Neuronal stem cell (in vitro differentiated cells): ENCODE measurements at regions not wholly inside any gene's neighbourhood (a gene's known extent, or its start where the extent isn't known, plus 50 kb on each side); places are given as distances from the start of the nearest gene placed in this dataset.
A peak's percentile ranks its signal among the peaks of the same experiment; 100 is the strongest.

Experiments
- DNase-seq: peaks from one replicate; pipeline ENCODE4 v3.0.0-alpha.2; 2013; ENCODE audit warnings: low spot score
- H2AFZ ChIP-seq: one replicate; pipeline ENCODE4 v1.6.1; 2013; ENCODE audit warnings: mild to moderate bottlenecking, low read length, inconsistent platforms
- H2AK5ac ChIP-seq: 2 replicates; pipeline ENCODE4 v1.6.1; 2013; ENCODE audit warnings: low read depth, mild to moderate bottlenecking, inconsistent platforms, low read length, moderate library complexity, mixed read lengths
- H2BK120ac ChIP-seq: 2 replicates; pipeline ENCODE4 v1.6.1; 2013; ENCODE audit warnings: low read depth, mild to moderate bottlenecking, inconsistent platforms, low read length, moderate library complexity, mixed read lengths
- H2BK12ac ChIP-seq: one replicate; pipeline ENCODE4 v1.6.1; 2013; ENCODE audit warnings: low read length, inconsistent platforms
- H2BK15ac ChIP-seq: 2 replicates; pipeline ENCODE4 v1.6.1; 2013; ENCODE audit warnings: mild to moderate bottlenecking, low read length, inconsistent platforms, mixed read lengths
- H2BK5ac ChIP-seq: one replicate; pipeline ENCODE4 v1.6.1; 2013; ENCODE audit warnings: inconsistent platforms, mild to moderate bottlenecking, low read length, moderate library complexity
- H3K14ac ChIP-seq: one replicate; pipeline ENCODE4 v1.6.1; 2013; ENCODE audit warnings: low read length, inconsistent platforms
- H3K18ac ChIP-seq: 2 replicates; pipeline ENCODE4 v1.6.1; 2013; ENCODE audit warnings: low read length, inconsistent platforms
- H3K23ac ChIP-seq: 2 replicates; pipeline ENCODE4 v1.6.1; 2013; ENCODE audit warnings: low read depth, mild to moderate bottlenecking, mixed read lengths, low read length, inconsistent platforms; ENCODE audit not compliant: poor library complexity
- H3K27ac ChIP-seq: replicated peaks from 3 replicates; pipeline ENCODE4 v1.5.1; 2013; ENCODE audit warnings: low read length, inconsistent platforms
- H3K27me3 ChIP-seq, 3 experiments: 2 replicates each; pipeline ENCODE4 v1.6.1; 2013; ENCODE audit warnings: low read length in 3 of 3, mild to moderate bottlenecking in 2 of 3, inconsistent platforms in 1 of 3, low read depth in 1 of 3, mixed read lengths in 1 of 3, moderate library complexity in 1 of 3; ENCODE audit not compliant: control insufficient read depth in 3 of 3, insufficient read depth in 3 of 3
- H3K36me3 ChIP-seq, 2 donors: replicated peaks in 1 of 2; 2 replicates each; pipeline ENCODE4 v1.6.1; 2013; ENCODE audit warnings: low read length in 2 of 2; ENCODE audit not compliant: control insufficient read depth in 2 of 2, insufficient read depth in 2 of 2
- H3K4ac ChIP-seq: 2 replicates; pipeline ENCODE4 v1.6.1; 2013; ENCODE audit warnings: inconsistent platforms, mild to moderate bottlenecking, low read length, moderate library complexity
- H3K4me1 ChIP-seq, 2 donors: 1 replicate in 1 of 2; 2 replicates in 1 of 2; pipeline ENCODE4 v1.6.1; 2013; ENCODE audit warnings: low read length in 2 of 2, low read depth in 1 of 2; ENCODE audit not compliant: control insufficient read depth in 2 of 2, insufficient read depth in 1 of 2
- H3K4me2 ChIP-seq: one replicate; pipeline ENCODE4 v1.6.1; 2013; ENCODE audit warnings: mild to moderate bottlenecking, low read length, inconsistent platforms; ENCODE audit not compliant: insufficient read depth, poor library complexity, severe bottlenecking
- H3K4me3 ChIP-seq, 2 donors: 2 replicates each; pipeline ENCODE4 v1.5.1; 2013; ENCODE audit warnings: low read length in 2 of 2, mild to moderate bottlenecking in 2 of 2, inconsistent platforms in 1 of 2, moderate library complexity in 1 of 2
- H3K79me1 ChIP-seq: one replicate; pipeline ENCODE4 v1.6.1; 2013; ENCODE audit warnings: low read depth, mild to moderate bottlenecking, inconsistent platforms, low read length, moderate library complexity
- H3K9ac ChIP-seq: one replicate; pipeline ENCODE4 v1.6.1; 2013; ENCODE audit warnings: mild to moderate bottlenecking, low read depth, low read length, inconsistent platforms; ENCODE audit not compliant: poor library complexity
- H3K9me3 ChIP-seq, 2 donors: replicated peaks in 1 of 2; 2 replicates each; pipeline versions ENCODE3 to v1.6.1; 2013; ENCODE audit warnings: low read length in 2 of 2, mild to moderate bottlenecking in 2 of 2, inconsistent platforms in 1 of 2, low read depth in 1 of 2, mixed read lengths in 1 of 2, moderate library complexity in 1 of 2; ENCODE audit not compliant: control insufficient read depth in 2 of 2, insufficient read depth in 1 of 2
- H4K8ac ChIP-seq: one replicate; pipeline ENCODE4 v1.6.1; 2013; ENCODE audit warnings: low read depth, mild to moderate bottlenecking, inconsistent platforms, low read length, moderate library complexity
- H4K91ac ChIP-seq: one replicate; pipeline ENCODE4 v1.6.1; 2013; ENCODE audit warnings: low read length, low read depth, mild to moderate bottlenecking, inconsistent platforms; ENCODE audit not compliant: poor library complexity
- WGBS, 2 donors: extraction: QIAGEN DNeasy Blood & Tissue Kit; methylation state at CpG; one replicate each; pipeline ENCODE4 v1.1.7; 2013; ENCODE audit warnings: missing lambda C conversion rate in 2 of 2, mixed read lengths in 1 of 2; ENCODE audit not compliant: insufficient read length in 2 of 2, insufficient replicate concordance in 1 of 2; ENCODE audit errors: extremely low coverage in 2 of 2; 5-methylcytosine and 5-hydroxymethylcytosine counted together

DNA sequence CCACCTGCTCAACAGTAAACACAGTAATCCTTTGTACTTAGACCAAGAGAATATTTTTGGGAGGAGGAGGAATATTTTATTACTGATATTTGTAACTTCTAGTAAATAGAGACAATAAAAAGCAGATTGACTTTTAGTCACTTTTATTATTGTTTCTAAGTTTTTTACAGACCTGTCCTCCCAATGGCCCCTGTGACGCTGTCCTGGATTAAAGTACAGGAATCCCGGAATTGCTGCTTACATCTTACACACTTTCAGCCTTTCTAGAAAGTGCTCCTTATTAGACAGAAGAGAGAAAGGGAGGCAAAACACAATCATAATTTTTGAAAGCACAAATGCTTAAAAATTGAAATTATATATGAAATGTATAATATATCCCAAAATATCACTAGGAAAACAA lies 86.4 kb upstream of the PRKG1 start:
- H2AK5ac ChIP-seq: no peak overlapping the region
- H3K23ac ChIP-seq: no peak overlapping the region
- no peaks in the 10 kb centered on the region for H3K79me1 ChIP-seq
- H3K4me1 ChIP-seq: peaks cover 0 to 6% of the 10 kb centered on the region in 2 donors
- no peak overlapping the region for H3K4ac ChIP-seq
- no peak overlapping the region for H2BK120ac ChIP-seq
- H2AFZ ChIP-seq: no peak overlapping the region
- H3K27ac ChIP-seq: no peak overlapping the region
- no peak overlapping the region for H3K4me3 ChIP-seq
- H2BK12ac ChIP-seq: no peak overlapping the region
- H2BK15ac ChIP-seq: no peak overlapping the region
- no peak overlapping the region for H3K18ac ChIP-seq
- H4K8ac ChIP-seq: no peak overlapping the region
- DNase-seq: no peak
- WGBS, 2 donors: no CpG with 5 or more reads among the region's 2 CpGs
- no peak overlapping the region for H2BK5ac ChIP-seq
- no peak overlapping the region for H3K14ac ChIP-seq
- H3K9ac ChIP-seq: no peak overlapping the region
- H3K27me3 ChIP-seq: peaks cover 6 to 47% (median 23%) of the 10 kb centered on the region in 3 experiments
- H3K36me3 ChIP-seq: no peaks in the 10 kb centered on the region
- H3K4me2 ChIP-seq: no peak overlapping the region
- H4K91ac ChIP-seq: no peak overlapping the region
- H3K9me3 ChIP-seq: no peaks in the 10 kb centered on the region

DNA sequence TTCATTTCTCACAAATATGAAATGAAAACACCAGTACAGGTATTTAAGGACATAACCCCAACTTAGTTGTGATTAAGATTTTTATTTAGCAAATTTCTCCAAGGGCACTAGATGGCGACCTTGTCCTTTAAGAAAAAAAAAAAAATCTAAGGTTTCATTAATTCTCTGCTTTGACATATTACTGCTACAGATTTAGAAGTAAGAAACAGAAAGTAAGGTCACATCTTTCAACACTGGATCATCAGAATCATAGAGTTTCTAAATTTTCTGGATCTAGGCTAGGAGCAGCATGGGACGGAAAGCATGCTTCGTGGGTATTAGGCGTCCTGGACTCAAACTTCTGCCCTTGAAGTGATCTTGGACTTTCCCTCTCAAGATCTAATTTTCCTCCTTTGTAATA lies 85.5 kb upstream of the PRKG1 start:
- Histone ChIP-seq H3K4me2 (no peak overlapping the region), H2BK120ac (no peak overlapping the region), H3K4ac (no peak overlapping the region), H3K9me3 (no peaks in the 10 kb centered on the region), H2BK12ac (no peak overlapping the region), H3K14ac (no peak overlapping the region), H4K8ac (no peak overlapping the region), H3K79me1 (no peaks in the 10 kb centered on the region), H3K9ac (no peak overlapping the region), H3K27me3 (peaks cover 6 to 56% (median 31%) of the 10 kb centered on the region in 3 experiments), H3K4me3 (no peak overlapping the region), H3K23ac (no peak overlapping the region), H3K18ac (no peak overlapping the region), H2BK5ac (no peak overlapping the region), H3K36me3 (no peaks in the 10 kb centered on the region), H4K91ac (no peak overlapping the region), H2AFZ (no peak overlapping the region), H2AK5ac (no peak overlapping the region), H3K4me1 (peaks cover 0 to 6% of the 10 kb centered on the region in 2 donors), H2BK15ac (no peak overlapping the region), H3K27ac (no peak overlapping the region)
- DNase-seq: no peak
- WGBS, 2 donors: no CpG with 5 or more reads among the region's 4 CpGs

DNA sequence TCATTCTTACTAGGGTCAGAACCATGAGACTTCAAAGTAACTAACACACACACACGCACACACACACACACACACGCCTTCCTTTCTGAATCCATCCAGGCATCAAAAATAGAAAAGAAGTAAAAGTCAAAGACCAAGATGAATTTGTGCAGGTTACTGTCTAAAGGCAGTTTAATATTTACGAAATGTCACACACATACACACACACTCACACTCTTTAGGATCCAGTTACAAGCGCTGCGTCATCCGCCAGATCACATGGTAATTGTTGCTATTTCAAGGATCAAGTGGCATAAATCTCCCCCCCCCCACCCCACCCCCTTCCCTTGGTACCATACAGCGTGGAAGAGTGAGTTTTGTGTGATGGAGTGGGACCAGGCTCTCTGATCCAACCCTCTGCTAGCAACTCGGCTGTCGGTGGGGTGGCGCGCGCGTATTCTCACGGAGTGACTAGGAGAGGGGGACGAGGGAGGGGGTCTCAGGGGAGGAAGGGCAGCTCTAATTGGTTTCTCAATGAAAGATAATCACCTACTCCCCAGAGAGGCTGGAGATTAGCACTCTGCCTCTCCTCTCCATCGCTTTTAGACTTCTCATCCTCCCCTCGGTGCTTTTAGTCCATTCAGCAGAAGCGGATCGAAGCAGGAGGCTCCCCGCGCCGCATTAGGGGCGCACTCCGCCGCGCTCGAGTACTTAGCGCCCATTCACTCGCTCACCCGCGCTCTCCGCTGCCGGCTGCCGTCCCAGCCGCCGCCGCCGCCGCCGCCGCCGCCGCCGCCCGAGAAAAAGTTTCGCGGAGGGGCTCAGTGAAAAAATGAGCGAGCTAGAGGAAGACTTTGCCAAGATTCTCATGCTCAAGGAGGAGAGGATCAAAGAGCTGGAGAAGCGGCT lies 83.5 kb upstream of the PRKG1 start:
- Histone ChIP-seq H3K14ac (no peak overlapping the region), H3K36me3 (no peaks in the 10 kb centered on the region), H3K4me2 (peak overlapping the region; percentile 98), H4K91ac (no peak overlapping the region), H4K8ac (no peak overlapping the region), H2BK5ac (no peak overlapping the region), H2AK5ac (peak overlapping the region; percentile 51), H3K4ac (no peak overlapping the region), H3K23ac (no peak overlapping the region), H3K79me1 (no peaks in the 10 kb centered on the region), H3K4me3 (peak overlapping the region; percentile 52 to 86), H2BK12ac (no peak overlapping the region), H3K27ac (no peak overlapping the region), H2BK15ac (peak overlapping the region; percentile 31), H3K9ac (peak overlapping the region; percentile 83), H2BK120ac (no peak overlapping the region), H3K4me1 (peaks cover 0 to 6% of the 10 kb centered on the region in 2 donors), H3K27me3 (peaks cover 6 to 63% (median 31%) of the 10 kb centered on the region in 3 experiments), H3K9me3 (no peaks in the 10 kb centered on the region), H2AFZ (peak overlapping the region; percentile 96), H3K18ac (peak overlapping the region; percentile 86)
- DNase-seq: no peak
- WGBS, 2 donors: no CpG with 5 or more reads among the region's 49 CpGs
